Activated CD4-positive, alpha-beta memory T cell treated with anti-CD3 and anti-CD28 coated beads, Interleukin-2, amount 10 ng/mL, durations not matched to agents 7 days and 5 days (primary cell): ENCODE measurements at regions not wholly inside any gene's neighbourhood (a gene's known extent, or its start where the extent isn't known, plus 50 kb on each side); places are given as distances from the start of the nearest gene placed in this dataset.

ENCODE experiments used
- CTCF ChIA-PET: fragments of 350-600 bp; sonication (Branson Sonifier 250); formaldehyde crosslinking; loops from one replicate; lab custom pipeline; 2021; ENCODE audit warnings: antibody characterized with exemption, inconsistent platforms; lab: Charles Lee
- POLR2A ChIA-PET: fragments of 350-600 bp; sonication (Branson Sonifier 250); formaldehyde crosslinking; loops from one replicate; lab custom pipeline; 2021; ENCODE audit warnings: antibody characterized with exemption; lab: Charles Lee
- DNase-seq: peaks from one replicate; pipeline ENCODE4 v3.0.0-alpha.2; 2020
- H3K27ac Mint-ChIP-seq: one replicate; pipeline ENCODE4 v1.8.0; 2021; ENCODE audit warnings: mild to moderate bottlenecking, mixed read lengths
- H3K27me3 Mint-ChIP-seq: one replicate; pipeline ENCODE4 v1.8.0; 2021; ENCODE audit warnings: mixed read lengths
- H3K36me3 Mint-ChIP-seq: one replicate; pipeline ENCODE4 v1.8.0; 2021; ENCODE audit warnings: low read depth, mixed read lengths
- H3K4me1 Mint-ChIP-seq: one replicate; pipeline ENCODE4 v1.8.0; 2021; ENCODE audit warnings: mixed read lengths
- H3K4me3 Mint-ChIP-seq: one replicate; pipeline ENCODE4 v1.8.0; 2021; ENCODE audit warnings: mild to moderate bottlenecking, mixed read lengths
- H3K9me3 Mint-ChIP-seq: one replicate; pipeline ENCODE4 v1.8.0; 2021; ENCODE audit warnings: mixed read lengths

DNA sequence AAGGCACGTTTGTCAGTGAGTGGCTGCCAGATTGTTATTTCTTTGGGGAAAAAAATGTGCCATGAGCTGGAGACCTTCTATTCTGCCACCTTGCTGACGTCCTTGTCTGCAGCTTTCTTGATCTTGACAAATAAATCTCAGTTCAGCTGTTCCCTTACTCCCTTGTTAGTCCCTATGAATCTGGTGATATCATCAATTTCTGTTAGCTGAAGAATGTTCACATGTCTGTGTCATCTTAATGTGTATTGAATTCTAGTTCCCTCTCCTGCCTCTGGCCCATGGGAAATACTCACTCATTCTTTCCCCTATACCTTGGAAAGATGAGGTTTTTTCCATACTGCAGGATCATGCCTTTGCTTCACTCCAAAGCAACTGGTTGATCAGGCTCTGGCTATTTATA is 649.9 kb upstream of the API5 start:
- Mint-ChIP-seq H3K4me3 (no peak overlapping the region), H3K27me3 (no peaks in the 10 kb centered on the region), H3K36me3 (no peaks in the 10 kb centered on the region), H3K4me1 (no peaks in the 10 kb centered on the region), H3K27ac (no peak overlapping the region), H3K9me3 (peaks cover 6% of the 10 kb centered on the region)
- CTCF ChIA-PET: no interaction called here
- DNase-seq: no peak
- POLR2A ChIA-PET: no interaction called here

DNA sequence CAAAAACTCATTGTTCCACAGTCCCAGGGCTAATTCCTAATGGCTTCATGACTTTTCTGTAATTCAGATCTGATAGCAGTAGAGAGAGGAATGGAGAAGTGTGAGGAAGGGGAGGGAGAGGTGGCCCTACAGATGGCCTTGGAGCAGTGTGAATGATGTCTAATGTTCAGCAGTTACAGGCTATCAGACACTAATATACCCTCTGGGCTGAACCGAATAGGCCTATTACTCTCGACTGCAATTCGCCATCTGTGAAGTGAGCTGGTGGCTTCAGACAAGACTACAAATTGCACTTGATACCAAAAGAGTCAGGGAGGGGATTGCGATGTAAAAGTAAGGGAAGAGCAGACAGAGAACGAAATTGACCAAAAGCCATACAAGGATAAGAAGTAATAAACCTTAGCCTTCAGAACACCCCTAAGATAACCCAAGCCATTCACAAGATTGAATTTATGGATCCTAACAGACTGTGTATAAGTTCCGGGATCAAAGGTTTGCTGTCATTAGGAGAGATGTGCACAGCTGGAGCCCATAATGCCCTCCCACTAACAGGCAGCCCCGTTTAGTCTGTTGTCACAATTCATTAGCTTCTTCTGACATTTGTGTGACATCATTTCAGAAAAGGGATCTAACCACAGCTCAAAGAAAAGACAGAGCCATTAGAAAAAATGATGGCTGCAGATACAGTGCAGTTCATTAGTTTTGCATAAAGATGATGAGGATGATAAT is 642.4 kb upstream of the API5 start:
- Mint-ChIP-seq H3K4me1 (no peaks in the 10 kb centered on the region), H3K27ac (no peak overlapping the region), H3K27me3 (no peaks in the 10 kb centered on the region), H3K4me3 (no peak overlapping the region), H3K36me3 (no peaks in the 10 kb centered on the region), H3K9me3 (peaks cover 14% of the 10 kb centered on the region)
- no peak for DNase-seq
- CTCF ChIA-PET: no interaction called here
- POLR2A ChIA-PET: no interaction called here

DNA sequence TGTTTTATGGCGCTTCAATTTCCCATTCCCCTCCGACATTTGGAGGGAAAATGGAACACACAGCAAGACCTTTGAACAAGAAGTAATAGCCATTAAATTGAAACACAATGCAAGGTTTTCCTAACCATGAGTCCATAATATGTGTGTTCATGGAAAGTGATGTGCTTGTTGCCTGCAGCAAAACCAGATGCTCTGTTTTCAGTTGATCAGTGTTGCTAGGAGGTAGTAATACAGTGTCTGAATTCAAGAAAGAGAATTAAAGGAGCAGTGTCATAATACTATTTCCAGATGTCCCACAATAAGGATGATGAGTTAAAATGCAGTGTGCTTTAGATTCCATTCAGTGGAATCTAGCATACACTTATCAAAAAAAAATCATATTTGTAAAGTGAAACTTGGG is 637.4 kb upstream of the API5 start:
- Mint-ChIP-seq H3K27me3 (no peaks in the 10 kb centered on the region), H3K9me3 (peaks cover 9% of the 10 kb centered on the region), H3K4me1 (no peaks in the 10 kb centered on the region), H3K27ac (no peak overlapping the region), H3K36me3 (no peaks in the 10 kb centered on the region), H3K4me3 (no peak overlapping the region)
- ChIA-PET CTCF (no interaction called here), POLR2A (no interaction called here)
- no peak for DNase-seq

DNA sequence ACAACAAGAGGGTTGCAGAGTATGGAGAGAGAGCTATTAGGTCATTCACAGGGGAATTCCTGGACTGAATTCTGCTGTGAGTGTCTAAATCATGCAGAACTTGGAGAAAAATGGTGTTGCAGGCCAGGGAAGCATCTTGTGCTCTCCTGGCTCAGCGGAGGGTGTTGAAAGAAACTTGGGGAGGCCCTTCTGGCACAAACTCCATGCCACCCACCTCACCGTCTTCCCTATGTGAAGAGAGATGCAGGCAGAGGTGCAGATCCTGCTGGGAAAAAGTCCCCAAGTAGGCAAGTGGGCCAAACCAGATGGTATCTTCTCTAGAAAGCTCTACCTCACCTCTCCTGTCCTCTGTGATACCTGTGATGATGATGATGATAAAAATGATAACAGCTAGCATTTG is 604.3 kb upstream of the API5 start:
- peaks cover 7% of the 10 kb centered on the region for H3K9me3 Mint-ChIP-seq
- CTCF ChIA-PET: no interaction called here
- POLR2A ChIA-PET: interaction anchor here (0.6 kb wide), 1 partner anchor 247 kb away, joined by 3 read pairs; no protein-coding TSS in a partner anchor
- no peaks in the 10 kb centered on the region for H3K27me3 Mint-ChIP-seq
- H3K36me3 Mint-ChIP-seq: no peaks in the 10 kb centered on the region
- DNase-seq: no peak
- H3K4me3 Mint-ChIP-seq: no peak overlapping the region
- no peaks in the 10 kb centered on the region for H3K4me1 Mint-ChIP-seq
- H3K27ac Mint-ChIP-seq: no peak overlapping the region

DNA sequence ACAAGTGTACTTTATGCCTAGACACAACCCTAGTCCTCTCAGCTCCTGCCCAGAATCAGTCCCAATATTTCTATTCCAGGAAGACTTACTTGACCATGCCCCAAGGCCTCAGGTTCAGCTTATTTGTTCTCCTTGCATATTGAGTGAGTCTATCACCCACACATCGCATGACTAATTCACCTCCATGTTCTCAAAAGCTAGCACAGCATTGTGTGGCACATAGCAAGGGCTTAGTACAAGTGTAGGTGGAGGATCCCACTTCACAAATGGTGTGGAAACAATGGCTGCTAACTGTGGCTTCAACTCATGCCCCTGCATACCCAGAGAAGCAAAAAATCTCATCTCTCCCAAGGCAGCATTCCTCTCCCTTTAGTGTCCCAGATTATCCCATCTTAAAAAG is 602.6 kb upstream of the API5 start:
- ChIA-PET CTCF (no interaction called here), POLR2A (no interaction called here)
- H3K27me3 Mint-ChIP-seq: no peaks in the 10 kb centered on the region
- no peak overlapping the region for H3K27ac Mint-ChIP-seq
- no peak for DNase-seq
- H3K36me3 Mint-ChIP-seq: no peaks in the 10 kb centered on the region
- no peaks in the 10 kb centered on the region for H3K4me1 Mint-ChIP-seq
- peaks cover 4% of the 10 kb centered on the region for H3K9me3 Mint-ChIP-seq
- no peak overlapping the region for H3K4me3 Mint-ChIP-seq

DNA sequence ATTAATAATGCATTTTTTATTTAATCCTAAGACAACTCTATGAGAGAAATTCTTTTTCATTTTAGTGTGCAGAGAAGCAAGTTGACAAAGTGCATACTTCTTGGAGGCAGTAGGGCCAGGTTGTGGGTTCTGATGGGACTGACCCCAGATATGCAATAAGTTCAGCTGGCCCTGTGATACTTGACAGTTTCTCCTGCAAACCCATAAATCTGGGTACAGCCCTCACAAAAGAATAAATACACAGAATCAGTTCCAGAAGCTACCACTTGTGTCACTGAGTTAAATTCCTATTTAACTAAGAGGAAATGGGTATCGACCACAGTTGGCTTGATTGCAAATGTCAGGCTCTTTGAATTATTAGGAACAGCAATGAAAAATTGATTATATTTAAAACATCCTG is 598.5 kb upstream of the API5 start:
- POLR2A ChIA-PET: no interaction called here
- no peaks in the 10 kb centered on the region for H3K4me1 Mint-ChIP-seq
- H3K9me3 Mint-ChIP-seq: peaks cover 4% of the 10 kb centered on the region
- H3K4me3 Mint-ChIP-seq: no peak overlapping the region
- H3K27me3 Mint-ChIP-seq: no peaks in the 10 kb centered on the region
- CTCF ChIA-PET: no interaction called here
- no peak for DNase-seq
- H3K36me3 Mint-ChIP-seq: no peaks in the 10 kb centered on the region
- no peak overlapping the region for H3K27ac Mint-ChIP-seq

DNA sequence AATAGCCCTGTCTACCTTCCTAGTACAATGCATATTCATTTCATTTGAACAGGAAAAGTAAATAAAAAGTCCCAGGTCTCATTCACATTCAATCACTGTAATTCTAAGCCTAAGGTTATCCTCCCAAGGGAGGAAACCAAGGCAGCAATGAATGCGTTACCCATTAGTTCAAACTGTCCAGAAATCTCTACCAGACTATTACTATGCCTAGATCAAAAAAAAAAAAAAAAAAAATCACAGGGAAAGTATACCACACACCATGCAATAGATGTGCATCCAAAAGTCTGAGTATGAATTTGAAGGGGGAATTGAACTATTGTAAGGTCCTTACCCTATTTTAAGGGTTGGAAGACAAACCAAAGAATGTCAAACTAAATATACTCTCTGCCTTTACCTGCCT is 598.0 kb upstream of the API5 start:
- no peak for DNase-seq
- no peak overlapping the region for H3K4me3 Mint-ChIP-seq
- H3K9me3 Mint-ChIP-seq: peaks cover 4% of the 10 kb centered on the region
- H3K27me3 Mint-ChIP-seq: no peaks in the 10 kb centered on the region
- no peak overlapping the region for H3K27ac Mint-ChIP-seq
- ChIA-PET POLR2A (no interaction called here), CTCF (no interaction called here)
- no peaks in the 10 kb centered on the region for H3K36me3 Mint-ChIP-seq
- H3K4me1 Mint-ChIP-seq: no peaks in the 10 kb centered on the region

DNA sequence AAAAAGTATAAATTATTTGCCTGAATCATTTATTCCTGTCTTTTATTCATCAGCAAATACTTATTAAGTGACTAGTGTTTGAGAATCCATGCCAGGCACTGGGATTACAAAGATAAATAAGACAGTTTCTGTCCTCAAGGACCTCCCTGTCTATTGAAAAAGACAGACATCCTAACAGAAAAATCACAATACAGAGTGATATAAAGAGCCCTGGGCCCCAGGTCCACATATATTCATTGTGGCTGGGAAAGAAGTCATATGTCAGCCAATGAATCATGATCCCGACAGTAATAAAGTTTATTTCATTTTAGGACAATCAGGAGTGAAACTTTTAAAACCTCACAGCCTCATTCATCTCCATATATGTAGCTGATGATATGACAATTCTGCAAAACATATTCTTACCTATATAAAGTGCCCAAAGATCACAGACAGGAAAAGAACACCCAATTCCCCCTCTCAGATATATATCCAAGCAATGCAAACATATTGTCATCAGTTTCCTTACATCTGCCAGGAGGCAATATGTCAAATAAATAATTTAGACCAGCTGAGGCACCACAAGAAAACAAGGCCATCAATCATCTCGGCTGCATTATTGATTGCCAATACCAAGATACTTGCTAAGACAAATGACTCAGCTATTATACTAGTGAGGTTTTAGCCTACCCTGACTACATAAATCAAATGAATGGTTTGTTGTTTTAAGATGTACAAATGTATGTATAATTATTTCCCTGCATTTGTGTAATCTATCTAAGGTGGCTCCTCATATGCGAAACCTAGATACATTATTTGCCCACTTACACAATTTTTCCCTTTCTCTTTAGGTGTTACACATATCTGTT is 590.9 kb upstream of the API5 start:
- no peak overlapping the region for H3K27ac Mint-ChIP-seq
- no peaks in the 10 kb centered on the region for H3K9me3 Mint-ChIP-seq
- POLR2A ChIA-PET: no interaction called here
- no peaks in the 10 kb centered on the region for H3K27me3 Mint-ChIP-seq
- CTCF ChIA-PET: no interaction called here
- H3K4me1 Mint-ChIP-seq: no peaks in the 10 kb centered on the region
- H3K4me3 Mint-ChIP-seq: no peak overlapping the region
- H3K36me3 Mint-ChIP-seq: no peaks in the 10 kb centered on the region
- no peak for DNase-seq

DNA sequence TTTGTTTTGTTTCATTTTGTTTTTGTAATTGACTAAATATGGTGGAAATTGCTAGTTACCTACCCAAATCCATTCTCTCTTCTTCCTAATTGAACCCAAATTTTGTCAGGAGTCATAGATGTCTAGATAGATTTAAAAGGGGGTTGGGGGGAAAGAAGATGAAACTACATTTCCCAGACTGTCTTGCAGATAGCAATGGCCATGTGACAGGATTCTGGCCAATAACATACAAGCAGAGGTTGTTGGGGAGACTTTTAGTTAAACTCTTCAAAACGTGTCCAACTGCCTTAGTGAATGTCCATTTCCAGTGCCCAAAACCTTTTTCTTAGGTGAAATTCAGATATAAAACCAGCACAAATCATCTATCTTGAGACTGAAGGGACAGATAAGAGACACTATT is 583.9 kb upstream of the API5 start:
- Mint-ChIP-seq H3K9me3 (peaks cover 2% of the 10 kb centered on the region), H3K4me1 (no peaks in the 10 kb centered on the region), H3K36me3 (no peaks in the 10 kb centered on the region), H3K4me3 (no peak overlapping the region), H3K27ac (no peak overlapping the region), H3K27me3 (no peaks in the 10 kb centered on the region)
- POLR2A ChIA-PET: no interaction called here
- CTCF ChIA-PET: no interaction called here
- no peak for DNase-seq

DNA sequence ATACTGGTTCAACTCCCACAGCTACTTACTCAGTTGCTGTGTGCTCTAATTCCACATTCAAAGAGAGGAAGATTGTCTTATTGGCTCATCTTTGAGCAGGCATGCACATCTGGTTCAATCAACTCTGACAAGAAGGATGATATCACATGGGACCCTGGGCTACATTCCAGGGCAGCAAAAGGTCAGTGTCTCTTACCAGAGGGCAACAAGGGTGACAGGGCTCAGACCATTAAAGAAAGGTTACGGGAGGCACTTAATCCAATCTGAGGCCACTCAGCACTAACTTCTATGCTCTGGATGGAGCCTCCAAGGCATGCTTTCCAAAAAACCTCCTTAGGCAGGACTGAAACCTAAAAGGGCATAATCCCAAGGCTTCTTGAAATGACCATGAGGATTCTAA is 549.4 kb upstream of the API5 start:
- Mint-ChIP-seq H3K27ac (no peak overlapping the region), H3K36me3 (no peaks in the 10 kb centered on the region), H3K4me1 (no peaks in the 10 kb centered on the region), H3K4me3 (no peak overlapping the region), H3K27me3 (no peaks in the 10 kb centered on the region), H3K9me3 (peaks cover 2% of the 10 kb centered on the region)
- DNase-seq: no peak
- ChIA-PET CTCF (no interaction called here), POLR2A (no interaction called here)

DNA sequence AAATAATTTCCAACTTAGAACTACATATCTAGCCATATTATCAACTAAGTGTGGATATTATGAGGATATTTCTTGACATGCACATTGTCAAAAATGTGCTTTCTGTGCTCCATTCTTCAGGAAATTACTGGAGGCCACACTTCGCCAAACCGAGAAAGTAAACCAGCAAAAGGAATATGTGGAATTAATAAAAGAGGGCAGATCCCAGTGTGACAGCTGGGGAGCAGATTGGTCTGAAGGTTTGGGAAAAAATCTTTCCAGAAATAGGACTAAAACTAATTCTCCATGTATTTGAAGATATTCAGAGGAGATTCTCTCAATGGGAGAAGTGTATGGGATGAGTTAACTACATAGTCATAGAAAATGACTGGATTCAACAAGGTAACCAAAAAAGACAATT is 546.9 kb upstream of the API5 start:
- ChIA-PET POLR2A (no interaction called here), CTCF (no interaction called here)
- H3K36me3 Mint-ChIP-seq: no peaks in the 10 kb centered on the region
- H3K9me3 Mint-ChIP-seq: no peaks in the 10 kb centered on the region
- no peaks in the 10 kb centered on the region for H3K4me1 Mint-ChIP-seq
- H3K27ac Mint-ChIP-seq: no peak overlapping the region
- DNase-seq: no peak
- no peak overlapping the region for H3K4me3 Mint-ChIP-seq
- no peaks in the 10 kb centered on the region for H3K27me3 Mint-ChIP-seq

DNA sequence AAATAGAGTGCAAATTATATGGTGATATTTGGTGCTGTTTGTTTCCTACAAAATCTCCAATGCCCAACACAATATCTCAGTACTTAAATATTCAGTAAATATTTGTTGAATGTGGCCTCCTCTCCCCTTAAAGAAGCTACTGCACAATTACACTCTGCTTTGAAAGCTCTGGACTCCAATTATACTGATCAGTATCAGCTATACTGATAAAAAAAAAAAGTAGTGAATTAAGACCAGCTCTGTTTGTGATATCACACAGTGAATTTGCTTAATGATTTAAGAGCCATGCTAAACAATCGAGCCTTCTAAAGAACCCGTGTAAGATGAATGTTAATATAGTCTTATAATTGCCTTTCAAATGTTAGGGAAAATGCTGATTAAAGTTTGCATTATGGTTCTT is 543.2 kb upstream of the API5 start:
- ChIA-PET POLR2A (no interaction called here), CTCF (interaction anchor here (1.5 kb wide), 1 partner anchor 514 kb away, joined by 7 read pairs; no protein-coding TSS in a partner anchor)
- Mint-ChIP-seq H3K4me1 (no peaks in the 10 kb centered on the region), H3K4me3 (no peak overlapping the region), H3K36me3 (no peaks in the 10 kb centered on the region), H3K9me3 (no peaks in the 10 kb centered on the region), H3K27me3 (no peaks in the 10 kb centered on the region), H3K27ac (no peak overlapping the region)
- no peak for DNase-seq

DNA sequence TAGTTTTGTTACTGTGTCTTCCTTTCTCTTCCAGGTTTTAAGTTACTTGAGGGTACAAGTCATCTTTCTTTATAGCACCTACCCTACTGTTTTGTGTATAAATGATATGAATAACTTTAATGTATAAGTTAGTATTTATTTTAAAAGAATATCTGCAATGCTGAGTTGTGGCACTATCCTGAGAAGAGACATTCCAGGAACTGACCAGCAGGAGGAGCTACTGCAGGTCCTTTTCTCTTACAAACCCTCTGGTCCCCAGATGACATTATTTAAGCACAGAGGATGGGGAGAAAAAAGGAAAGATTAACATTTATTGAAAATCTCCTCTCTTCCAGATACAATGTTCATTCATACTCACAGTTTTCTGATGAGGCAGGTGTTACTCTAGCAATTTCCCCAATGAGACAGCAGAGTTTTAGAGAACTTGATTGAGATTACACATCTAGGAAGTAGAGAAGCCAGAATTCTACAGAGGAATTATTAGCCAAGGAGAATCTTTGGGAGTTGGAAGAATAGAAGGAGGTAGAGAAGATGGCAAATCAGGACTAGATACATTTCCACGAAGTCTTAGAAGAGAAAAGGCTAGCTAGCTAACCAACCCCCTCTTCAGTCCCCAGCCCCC is 541.2 kb upstream of the API5 start:
- ChIA-PET CTCF (interaction anchor here (1.0 to 1.3 kb wide), 2 partner anchors 36 to 512 kb away, joined by 3 to 4 read pairs; no protein-coding TSS in a partner anchor), POLR2A (no interaction called here)
- Mint-ChIP-seq H3K4me1 (no peaks in the 10 kb centered on the region), H3K27ac (no peak overlapping the region), H3K9me3 (no peaks in the 10 kb centered on the region), H3K27me3 (no peaks in the 10 kb centered on the region), H3K4me3 (no peak overlapping the region), H3K36me3 (no peaks in the 10 kb centered on the region)
- no peak for DNase-seq
